AG10803 (cell line): ENCODE measurements at regions not wholly inside any gene's neighbourhood (a gene's known extent, or its start where the extent isn't known, plus 50 kb on each side); places are given as distances from the start of the nearest gene placed in this dataset.

Experiments
- DNase-seq: peaks from one replicate; pipeline ENCODE4 v3.0.0; 2010; ENCODE audit warnings: low read depth
- H3K4me3 ChIP-seq: 2 replicates; pipeline ENCODE4 v1.5.1; 2011; ENCODE audit warnings: mild to moderate bottlenecking, low read length, control low read depth
- CTCF ChIP-seq: conservative IDR thresholded peaks from 2 replicates; pipeline ENCODE4 v1.5.1; 2011; ENCODE audit warnings: mild to moderate bottlenecking, low read length, control low read depth, inconsistent platforms

GRCh38 chr11:24108609-24109008 is 388.2 kb upstream of the LUZP2 start:
- TF ChIP-seq CTCF, result no peak
- DNase-seq, result no peak
- no peak overlapping the region for H3K4me3 ChIP-seq

- TF ChIP-seq CTCF, result no peak
- no peak for DNase-seq
- no peak overlapping the region for H3K4me3 ChIP-seq
These were observed 374.6 kb upstream of the LUZP2 start for GRCh38 chr11:24122291-24122690.

- DNase-seq, result no peak
- no peak for TF ChIP-seq CTCF
- H3K4me3 ChIP-seq, result no peak overlapping the region
These were observed 372.0 kb upstream of the LUZP2 start for GRCh38 chr11:24124876-24125275.

GRCh38 chr11:24131698-24132097 is 365.2 kb upstream of the LUZP2 start:
- DNase-seq, result no peak
- H3K4me3 ChIP-seq, result no peak overlapping the region
- no peak for TF ChIP-seq CTCF

- DNase-seq, result no peak
- H3K4me3 ChIP-seq, result no peak overlapping the region
- TF ChIP-seq CTCF, result no peak
These were observed 364.4 kb upstream of the LUZP2 start for GRCh38 chr11:24132471-24132870.

- TF ChIP-seq CTCF, result no peak
These were observed 361.8 kb upstream of the LUZP2 start for GRCh38 chr11:24134879-24135589.

GRCh38 chr11:24142062-24142461 is 354.8 kb upstream of the LUZP2 start:
- no peak for TF ChIP-seq CTCF
- no peak overlapping the region for H3K4me3 ChIP-seq
- DNase-seq, result no peak

More at GRCh38 chr11:24134879-24135589, 361.8 kb upstream of the LUZP2 start:
- DNase-seq, result no peak
- no peak overlapping the region for H3K4me3 ChIP-seq
